ENCODE measurements at regions not wholly inside any gene's neighbourhood (a gene's known extent, or its start where the extent isn't known, plus 50 kb on each side); places are given as distances from the start of the nearest gene placed in this dataset.

GRCh38 chr11:27949951-27950738, 157.8 kb downstream of the KIF18A start:
- BruUV-seq (replicated peaks), result no TSS peak
- POLR2A ChIA-PET, result interaction anchor here (1.0 kb wide), 1 partner anchor 15 kb away, joined by 4 read pairs; no protein-coding TSS in a partner anchor

More at GRCh38 chr11:27949951-27950738, 157.8 kb downstream of the KIF18A start:
- H3K27me3 ChIP-seq (ENCODE audit: insufficient read depth, low read length), result no peaks in the 10 kb centered on the region
- no peak overlapping the region for H3K27ac ChIP-seq (ENCODE audit: low read depth, low read length)
- TF ChIP-seq SIN3A (IDR thresholded peaks at IDR 0.05; ENCODE audit: low read depth), result no peak
- TF ChIP-seq ZNF274 (IDR thresholded peaks at IDR 0.05; ENCODE audit: low read depth, low read length), result no peak
- no peak for TF ChIP-seq CTCF (IDR thresholded peaks at IDR 0.05 in 2 of 3, conservative IDR thresholded peaks at IDR 0.05 in 1 of 3; ENCODE audit: borderline replicate concordance in 1 of 3, insufficient read depth in 1 of 3, low read depth in 2 of 3, low read length in 2 of 3)
- no peak for TF ChIP-seq ATF3 (IDR thresholded peaks at IDR 0.05)
- TF ChIP-seq JUND (IDR thresholded peaks at IDR 0.05), result no peak
- TF ChIP-seq SRF (IDR thresholded peaks at IDR 0.05; ENCODE audit: low read depth), result no peak
- no peak for TF ChIP-seq POLR2AphosphoS5 (IDR thresholded peaks at IDR 0.05; ENCODE audit: low read depth, low read length)
- no peak for TF ChIP-seq YY1 (IDR thresholded peaks at IDR 0.05; ENCODE audit: extremely low read depth, insufficient replicate concordance, low read depth, low read length)
- no peak for TF ChIP-seq SP1 (IDR thresholded peaks at IDR 0.05; ENCODE audit: low read depth)
- TF ChIP-seq RAD21 (IDR thresholded peaks at IDR 0.05; ENCODE audit: low read depth), result no peak
- no peaks in the 10 kb centered on the region for H3K36me3 ChIP-seq (ENCODE audit: control insufficient read depth in 1 of 2, insufficient read depth in 2 of 2, low read length in 2 of 2)
- H3K4me1 ChIP-seq (ENCODE audit: control insufficient read depth in 1 of 2, insufficient read depth in 2 of 2, low read length in 2 of 2), result no peaks in the 10 kb centered on the region
- CTCF ChIA-PET, result no interaction called here
- RAD21 ChIA-PET (ENCODE audit: low non-redundant PET in 1 of 2, low total read pairs in 2 of 2, uncharacterized antibody in 2 of 2, unreplicated experiment in 2 of 2), result no interaction called here
- no peak overlapping the region for H3K9ac ChIP-seq (ENCODE audit: low read length)
- H3K4me2 ChIP-seq (ENCODE audit: low read length), result no peak overlapping the region
- H2AFZ ChIP-seq (ENCODE audit: low read depth, low read length, poor library complexity, severe bottlenecking), result no peak overlapping the region
- no peaks in the 10 kb centered on the region for H3K79me2 ChIP-seq (ENCODE audit: insufficient read depth, low read length)
- DNase-seq (ENCODE audit: low read depth, low spot score) (no peak), ATAC-seq (no peak)
- intact Hi-C loops (cut with micrococcal nuclease), result no loop called here
- no peak overlapping the region for H3K4me3 ChIP-seq (replicated peaks in 1 of 2; ENCODE audit: low read depth in 1 of 2, low read length in 2 of 2)
- no peaks in the 10 kb centered on the region for H3K9me3 ChIP-seq (ENCODE audit: control insufficient read depth in 1 of 2, insufficient read depth in 1 of 2, low read depth in 1 of 2, low read length in 2 of 2)
- no peaks in the 10 kb centered on the region for H3K9me2 ChIP-seq (ENCODE audit: insufficient read depth)
- H4K20me1 ChIP-seq (ENCODE audit: insufficient read depth), result no peaks in the 10 kb centered on the region
